Uterus (tissue), 3 donors: ENCODE measurements at regions not wholly inside any gene's neighbourhood (a gene's known extent, or its start where the extent isn't known, plus 50 kb on each side); places are given as distances from the start of the nearest gene placed in this dataset.

Source experiments
- DNase-seq, 2 donors: peaks; one replicate each; pipeline ENCODE4 v3.0.0-alpha.2; 2019 to 2020
- H3K27ac ChIP-seq, 2 donors: fragments of 200-600 bp; sonication (generic); 1 replicate in 1 of 2; 2 replicates in 1 of 2; pipeline ENCODE4 v1.5.1; 2016 to 2018
- H3K27me3 ChIP-seq, 2 donors: fragments of 200-600 bp; sonication (generic); one replicate each; pipeline ENCODE4 v1.5.1; 2018 to 2019; ENCODE audit warnings: control low read depth in 1 of 2
- H3K36me3 ChIP-seq, 2 donors: fragments of 200-600 bp; sonication (generic); one replicate each; pipeline ENCODE4 v1.5.1; 2019; ENCODE audit warnings: control low read depth in 1 of 2
- H3K4me1 ChIP-seq, 2 donors: fragments of 200-600 bp; sonication (generic); one replicate each; pipeline ENCODE4 v1.5.1; 2018 to 2019; ENCODE audit warnings: control low read depth in 1 of 2
- H3K4me3 ChIP-seq, 2 donors: fragments of 200-600 bp; sonication (generic); 1 replicate in 1 of 2; 2 replicates in 1 of 2; pipeline ENCODE4 v1.5.1; 2018 to 2019; ENCODE audit warnings: mild to moderate bottlenecking in 1 of 2
- H3K9me3 ChIP-seq, 2 donors: fragments of 200-600 bp; sonication (generic); one replicate each; pipeline ENCODE4 v1.5.1; 2019; ENCODE audit warnings: control low read depth in 1 of 2
- POLR2A ChIP-seq, 2 donors: fragments of 450-650 bp; IDR thresholded peaks; one replicate each; pipeline ENCODE4 v1.6.1; 2016; ENCODE audit warnings: antibody characterized with exemption in 2 of 2, mild to moderate bottlenecking in 1 of 2, moderate library complexity in 1 of 2
- intact Hi-C: fragments of 100-400 bp; cut with DNase I; formaldehyde crosslinking; loops from one replicate; pipeline ENCODE4 v1.15.1; 2023; ENCODE audit warnings: low total_unique reads
- TF ChIP-seq, protein P1 (sequence below), 4 experiments: fragments of 200-600 bp in 2 of 4; fragments of 450-650 bp in 2 of 4; sonication (generic) in 2 of 4; IDR thresholded peaks; one replicate each; pipeline ENCODE4 v1.5.1; 2016 to 2019; ENCODE audit warnings: antibody characterized with exemption in 4 of 4, mild to moderate bottlenecking in 2 of 4, moderate library complexity in 1 of 4
- donor health status: DM: yes; HTN: yes; CAD: no.

- Histone ChIP-seq H3K9me3 (no peaks in the 10 kb centered on the region), H3K36me3 (no peaks in the 10 kb centered on the region), H3K4me1 (no peaks in the 10 kb centered on the region), H3K27ac (no peak overlapping the region), H3K4me3 (no peak overlapping the region), H3K27me3 (no peaks in the 10 kb centered on the region)
- TF ChIP-seq, protein P1, sequence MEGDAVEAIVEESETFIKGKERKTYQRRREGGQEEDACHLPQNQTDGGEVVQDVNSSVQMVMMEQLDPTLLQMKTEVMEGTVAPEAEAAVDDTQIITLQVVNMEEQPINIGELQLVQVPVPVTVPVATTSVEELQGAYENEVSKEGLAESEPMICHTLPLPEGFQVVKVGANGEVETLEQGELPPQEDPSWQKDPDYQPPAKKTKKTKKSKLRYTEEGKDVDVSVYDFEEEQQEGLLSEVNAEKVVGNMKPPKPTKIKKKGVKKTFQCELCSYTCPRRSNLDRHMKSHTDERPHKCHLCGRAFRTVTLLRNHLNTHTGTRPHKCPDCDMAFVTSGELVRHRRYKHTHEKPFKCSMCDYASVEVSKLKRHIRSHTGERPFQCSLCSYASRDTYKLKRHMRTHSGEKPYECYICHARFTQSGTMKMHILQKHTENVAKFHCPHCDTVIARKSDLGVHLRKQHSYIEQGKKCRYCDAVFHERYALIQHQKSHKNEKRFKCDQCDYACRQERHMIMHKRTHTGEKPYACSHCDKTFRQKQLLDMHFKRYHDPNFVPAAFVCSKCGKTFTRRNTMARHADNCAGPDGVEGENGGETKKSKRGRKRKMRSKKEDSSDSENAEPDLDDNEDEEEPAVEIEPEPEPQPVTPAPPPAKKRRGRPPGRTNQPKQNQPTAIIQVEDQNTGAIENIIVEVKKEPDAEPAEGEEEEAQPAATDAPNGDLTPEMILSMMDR (IDR thresholded peaks at IDR 0.05), result no peak
- intact Hi-C loops, result no loop called here
- no peak for DNase-seq
Observed at GRCh38 chr7:15041226-15041625, 138.7 kb upstream of the DGKB start.

GRCh38 chr7:15035814-15036213, 133.3 kb upstream of the DGKB start:
- TF ChIP-seq POLR2A (IDR thresholded peaks at IDR 0.05), result no peak
- TF ChIP-seq, protein P1 (IDR thresholded peaks at IDR 0.05), result no peak
- Histone ChIP-seq H3K27ac (no peak overlapping the region), H3K4me3 (no peak overlapping the region), H3K4me1 (no peaks in the 10 kb centered on the region), H3K36me3 (no peaks in the 10 kb centered on the region), H3K27me3 (no peaks in the 10 kb centered on the region), H3K9me3 (no peaks in the 10 kb centered on the region)
- DNase-seq, result no peak
- intact Hi-C loops, result no loop called here

DNA sequence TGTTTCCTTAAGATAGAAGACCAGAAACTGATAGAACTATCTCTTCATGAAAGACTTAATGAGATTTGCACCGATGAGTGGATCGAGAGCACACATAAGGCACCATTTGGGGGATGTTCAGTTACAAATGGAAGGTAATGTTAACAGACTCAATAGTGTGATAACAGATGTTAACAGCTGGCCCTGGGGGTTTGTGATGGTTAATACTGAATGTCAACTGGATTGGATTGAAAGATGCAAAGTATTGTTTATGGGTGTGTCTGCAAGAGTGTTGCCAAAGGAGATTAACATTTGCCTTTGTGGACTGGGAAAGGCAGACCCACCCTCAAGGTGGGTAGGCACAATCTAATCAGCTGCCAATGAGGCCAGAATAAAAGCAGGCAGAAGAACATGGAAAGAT, 130.5 kb upstream of the DGKB start:
- TF ChIP-seq, protein P1 (IDR thresholded peaks at IDR 0.05), result no peak
- TF ChIP-seq POLR2A (IDR thresholded peaks at IDR 0.05), result no peak
- Histone ChIP-seq H3K4me3 (no peak overlapping the region), H3K4me1 (no peaks in the 10 kb centered on the region), H3K27me3 (no peaks in the 10 kb centered on the region), H3K9me3 (no peaks in the 10 kb centered on the region), H3K27ac (no peak overlapping the region), H3K36me3 (no peaks in the 10 kb centered on the region)
- intact Hi-C loops, result no loop called here
- no peak for DNase-seq

DNA sequence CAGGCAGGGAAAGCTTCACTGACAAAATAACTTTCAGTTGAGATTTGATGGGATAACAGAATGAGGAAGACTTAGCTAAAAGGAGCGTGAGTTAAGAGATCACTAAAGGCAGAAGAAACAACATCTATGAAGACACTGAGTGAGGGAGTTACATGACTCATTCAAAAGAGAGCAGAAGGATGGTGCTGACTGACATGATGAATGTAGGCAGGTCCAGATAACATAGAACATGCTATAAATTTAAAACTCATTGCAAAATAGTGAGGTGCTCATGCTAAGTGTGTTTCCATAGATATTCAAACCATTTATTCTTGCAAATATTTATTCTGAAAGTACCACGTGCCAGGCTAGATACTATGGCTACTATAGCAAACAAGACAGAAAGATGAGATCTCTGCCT, 116.4 kb upstream of the DGKB start:
- intact Hi-C loops, result no loop called here
- TF ChIP-seq, protein P1 (IDR thresholded peaks at IDR 0.05), result no peak
- TF ChIP-seq POLR2A (IDR thresholded peaks at IDR 0.05), result no peak
- Histone ChIP-seq H3K9me3 (no peaks in the 10 kb centered on the region), H3K36me3 (no peaks in the 10 kb centered on the region), H3K4me1 (no peaks in the 10 kb centered on the region), H3K27me3 (no peaks in the 10 kb centered on the region), H3K27ac (peak overlapping the region; percentile 12 to 84), H3K4me3 (no peak overlapping the region)
- no peak for DNase-seq

DNA sequence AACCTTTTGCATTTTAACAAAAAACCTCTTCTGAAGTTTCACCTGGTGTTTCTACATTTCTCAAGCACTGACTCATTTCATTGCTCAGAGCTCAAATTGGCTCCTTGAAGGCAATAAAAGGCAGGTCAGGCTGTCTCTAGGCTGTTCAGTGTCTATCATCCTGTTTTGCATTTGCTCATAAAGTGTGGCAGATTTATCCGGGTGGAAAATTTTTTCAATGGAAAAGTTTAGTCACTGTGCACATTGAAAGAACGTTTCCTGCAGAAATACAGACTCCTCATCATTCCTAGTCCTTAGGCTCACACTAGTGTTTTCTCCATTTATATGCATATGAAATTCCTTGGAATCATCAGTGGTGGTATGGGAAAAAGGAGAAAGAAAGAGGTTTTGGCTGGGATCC, 114.2 kb upstream of the DGKB start:
- Histone ChIP-seq H3K36me3 (no peaks in the 10 kb centered on the region), H3K27me3 (no peaks in the 10 kb centered on the region), H3K27ac (peak overlapping the region; percentile 65 to 84), H3K4me3 (no peak overlapping the region), H3K9me3 (no peaks in the 10 kb centered on the region), H3K4me1 (no peaks in the 10 kb centered on the region)
- intact Hi-C loops, result no loop called here
- DNase-seq, result peak; percentile 20 to 61
- TF ChIP-seq, protein P1 (IDR thresholded peaks at IDR 0.05), result no peak
- TF ChIP-seq POLR2A (IDR thresholded peaks at IDR 0.05), result no peak
